Astrocyte of the spinal cord (primary cell): ENCODE measurements at regions not wholly inside any gene's neighbourhood (a gene's known extent, or its start where the extent isn't known, plus 50 kb on each side); places are given as distances from the start of the nearest gene placed in this dataset.
A peak's percentile ranks its signal among the peaks of the same experiment; 100 is the strongest.
"Not testable (repeated sequence)": the region's sequence is repeated elsewhere in the genome, so short reads cannot be mapped to it uniquely, and the experiment has no call there.

Experiments used
- DNase-seq: peaks from one replicate; pipeline ENCODE4 v3.0.0; 2011; ENCODE audit warnings: low read depth, low spot score
- H3K4me3 ChIP-seq: 2 replicates; pipeline ENCODE4 v1.5.1; 2011; ENCODE audit warnings: low read depth, mild to moderate bottlenecking, low read length, moderate library complexity
- CTCF ChIP-seq: IDR thresholded peaks from 2 replicates; pipeline ENCODE4 v1.5.1; 2012; ENCODE audit warnings: low read depth, mild to moderate bottlenecking, low read length, inconsistent platforms
- in situ Hi-C: cut with HindIII; loops from 2 replicates; pipeline ENCODE4 v1.10.0; 2017; ENCODE audit warnings: low sequenced_read_pairs

GRCh38 chr3:130828948-130829947, 64.6 kb upstream of the ATP2C1 start:
- DNase-seq, result no peak
- in situ Hi-C loops, result no loop called here
- no peak for TF ChIP-seq CTCF
- H3K4me3 ChIP-seq, result no peak overlapping the region

GRCh38 chr3:130831719-130832400, 62.0 kb upstream of the ATP2C1 start:
- H3K4me3 ChIP-seq, result no peak overlapping the region
- DNase-seq, result no peak
- no peak for TF ChIP-seq CTCF
- in situ Hi-C loops, result no loop called here

- H3K4me3 ChIP-seq, in situ Hi-C loops, DNase-seq: not testable (repeated sequence)
Observed at GRCh38 chr3:130832401-130832746, 61.5 kb upstream of the ATP2C1 start.

- in situ Hi-C loops, result no loop called here
- TF ChIP-seq CTCF, result no peak
- DNase-seq, result peak; percentile 29
- no peak overlapping the region for H3K4me3 ChIP-seq
Observed at GRCh38 chr3:130834476-130834875, 59.4 kb upstream of the ATP2C1 start.

- no peak overlapping the region for H3K4me3 ChIP-seq
- no peak for DNase-seq
- in situ Hi-C loops, result no loop called here
- TF ChIP-seq CTCF, result no peak
Observed at GRCh38 chr3:130835483-130835882, 58.4 kb upstream of the ATP2C1 start.

- no peak overlapping the region for H3K4me3 ChIP-seq
- in situ Hi-C loops, result no loop called here
- DNase-seq, result no peak
- TF ChIP-seq CTCF, result no peak
Observed at GRCh38 chr3:130838898-130839600, 54.8 kb upstream of the ATP2C1 start.
